Mammary epithelial cell (primary cell): ENCODE measurements at regions not wholly inside any gene's neighbourhood (a gene's known extent, or its start where the extent isn't known, plus 50 kb on each side); places are given as distances from the start of the nearest gene placed in this dataset.

ENCODE experiments used
- CTCF ChIP-seq, 2 donors: IDR thresholded peaks in 1 of 2; conservative IDR thresholded peaks in 1 of 2; 2 replicates each; pipeline ENCODE4 v1.5.1; 2011 to 2012; ENCODE audit warnings: inconsistent platforms in 2 of 2, low read length in 2 of 2, mild to moderate bottlenecking in 2 of 2, control low read depth in 1 of 2, low read depth in 1 of 2; ENCODE audit not compliant: insufficient read depth in 1 of 2; ENCODE audit errors: extremely low read depth in 1 of 2
- EZH2 ChIP-seq: IDR thresholded peaks from 2 replicates; pipeline ENCODE4 v1.6.1; 2012; ENCODE audit warnings: low read length, inconsistent platforms, borderline replicate concordance

DNA sequence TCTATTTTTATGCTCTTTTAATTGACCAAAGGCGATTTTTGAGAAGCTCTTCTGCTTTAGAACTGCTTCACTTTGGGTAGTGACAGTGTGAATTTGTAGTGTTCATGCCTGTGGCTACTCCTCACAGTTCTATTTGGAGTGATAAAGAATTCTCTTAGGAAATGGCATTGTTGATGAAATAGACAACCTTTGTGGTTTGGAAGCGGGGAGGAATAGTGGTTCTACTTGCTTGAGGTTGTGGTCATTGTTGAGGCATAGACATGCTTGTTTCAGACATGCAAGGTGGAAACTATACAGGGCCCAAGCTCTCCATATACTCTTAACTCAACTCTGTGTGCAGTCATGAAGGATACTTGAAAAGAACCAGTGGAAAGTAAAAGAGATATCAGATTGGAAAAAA is 481.1 kb upstream of the NEGR1 start:
- no peak for TF ChIP-seq CTCF (conservative IDR thresholded peaks at IDR 0.05 in 1 of 2, IDR thresholded peaks at IDR 0.05 in 1 of 2; ENCODE audit: extremely low read depth in 1 of 2, insufficient read depth in 1 of 2, low read depth in 1 of 2, low read length in 2 of 2)
- TF ChIP-seq EZH2: no peak
